ENCODE measurements at regions not wholly inside any gene's neighbourhood (a gene's known extent, or its start where the extent isn't known, plus 50 kb on each side); places are given as distances from the start of the nearest gene placed in this dataset.

DNA sequence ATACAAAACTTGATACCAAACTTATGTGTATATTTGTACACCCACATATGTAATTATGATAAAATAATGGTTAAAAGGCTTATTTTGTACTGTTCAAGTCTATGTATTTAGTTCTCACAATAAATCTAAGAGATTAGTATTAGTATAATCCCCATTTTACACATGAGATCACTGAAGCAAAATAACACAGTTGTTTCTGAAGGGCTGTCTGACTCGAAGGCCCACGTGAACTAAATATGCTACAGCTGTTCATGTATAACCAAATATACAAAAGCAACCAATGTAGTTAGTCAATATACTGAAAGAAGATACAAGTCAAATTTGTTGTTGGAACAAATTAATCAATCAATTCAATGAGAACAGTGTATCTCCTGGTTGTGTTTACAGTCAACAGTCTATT is 959.2 kb downstream of the EPHA7 start:
- TF ChIP-seq POLR2A (IDR thresholded peaks at IDR 0.05), result no peak
- TF ChIP-seq CTCF (IDR thresholded peaks at IDR 0.05), result no peak

Data from breast epithelium (tissue), 3 donors.